Neural progenitor cell (in vitro differentiated cells): ENCODE measurements at regions not wholly inside any gene's neighbourhood (a gene's known extent, or its start where the extent isn't known, plus 50 kb on each side); places are given as distances from the start of the nearest gene placed in this dataset.

ENCODE experiments used
- DNase-seq: peaks from one replicate; pipeline ENCODE4 v3.0.0-alpha.2; 2016; ENCODE audit warnings: low spot score
- H2AFZ ChIP-seq: fragments of 200-600 bp; sonication (generic); replicated peaks from 2 replicates; pipeline ENCODE4 v1.6.1; 2016; ENCODE audit warnings: antibody characterized with exemption
- H3F3A ChIP-seq: fragments of 200-600 bp; sonication (generic); 2 replicates; pipeline ENCODE4 v1.6.1; 2016; ENCODE audit warnings: antibody characterized with exemption, low read depth
- H3K27ac ChIP-seq: fragments of 200-600 bp; sonication (generic); 2 replicates; pipeline ENCODE4 v1.5.1; 2016; ENCODE audit warnings: mild to moderate bottlenecking
- H3K27me3 ChIP-seq: fragments of 200-600 bp; sonication (generic); 2 replicates; pipeline ENCODE4 v1.6.1; 2016; ENCODE audit warnings: mild to moderate bottlenecking, moderate library complexity
- H3K36me3 ChIP-seq: fragments of 200-600 bp; sonication (generic); 2 replicates; pipeline ENCODE4 v1.5.1; 2016
- H3K4me1 ChIP-seq: fragments of 200-600 bp; sonication (generic); 2 replicates; pipeline ENCODE4 v1.6.1; 2016; ENCODE audit warnings: mixed run types
- H3K4me2 ChIP-seq: fragments of 200-600 bp; sonication (generic); 2 replicates; pipeline ENCODE4 v1.6.1; 2016
- H3K4me3 ChIP-seq: fragments of 200-600 bp; sonication (generic); 2 replicates; pipeline ENCODE4 v1.5.1; 2016
- H3K79me2 ChIP-seq: fragments of 200-600 bp; sonication (generic); 2 replicates; pipeline ENCODE4 v1.6.1; 2016; ENCODE audit warnings: low read depth
- H3K9ac ChIP-seq: fragments of 200-600 bp; sonication (generic); 2 replicates; pipeline ENCODE4 v1.6.1; 2016
- H3K9me3 ChIP-seq: fragments of 200-600 bp; sonication (generic); 2 replicates; pipeline ENCODE4 v1.5.1; 2016; ENCODE audit warnings: low read depth
- H4K20me1 ChIP-seq: fragments of 200-600 bp; sonication (generic); 2 replicates; pipeline ENCODE4 v1.6.1; 2016; ENCODE audit warnings: low read depth
- H3K27ac Mint-ChIP-seq: 3 replicates; pipeline ENCODE4 v1.8.0; 2021; ENCODE audit warnings: mixed read lengths
- H3K27me3 Mint-ChIP-seq: 2 replicates; pipeline ENCODE4 v1.8.0; 2022; ENCODE audit warnings: low read depth, mild to moderate bottlenecking, inconsistent platforms, moderate library complexity, mixed read lengths; ENCODE audit not compliant: insufficient read depth
- H3K36me3 Mint-ChIP-seq: 3 replicates; pipeline ENCODE4 v1.8.0; 2021; ENCODE audit warnings: mixed read lengths
- H3K4me1 Mint-ChIP-seq: 3 replicates; pipeline ENCODE4 v1.8.0; 2021; ENCODE audit warnings: mixed read lengths
- H3K4me3 Mint-ChIP-seq: 3 replicates; pipeline ENCODE4 v1.8.0; 2021; ENCODE audit warnings: mild to moderate bottlenecking, moderate library complexity, mixed read lengths
- H3K9me3 Mint-ChIP-seq: 3 replicates; pipeline ENCODE4 v1.8.0; 2020; ENCODE audit warnings: mixed read lengths
- CTCF ChIP-seq: fragments of 200-600 bp; sonication (generic); IDR thresholded peaks from 2 replicates; pipeline ENCODE4 v1.5.1; 2017; ENCODE audit warnings: antibody characterized with exemption, mild to moderate bottlenecking
- EZH2 ChIP-seq: fragments of 200-600 bp; sonication (generic); IDR thresholded peaks from 2 replicates; pipeline ENCODE4 v1.6.1; 2017; ENCODE audit warnings: antibody characterized with exemption, mild to moderate bottlenecking, moderate library complexity
- EZH2phosphoT487 ChIP-seq: fragments of 200-600 bp; sonication (generic); IDR thresholded peaks from 2 replicates; pipeline ENCODE4 v1.6.1; 2017; ENCODE audit warnings: antibody characterized with exemption

- no peaks in the 10 kb centered on the region for H3K9me3 ChIP-seq
- no peak for TF ChIP-seq EZH2phosphoT487
- TF ChIP-seq CTCF = no peak
- TF ChIP-seq EZH2 = no peak
- no peak overlapping the region for H3K9ac ChIP-seq
- H4K20me1 ChIP-seq = no peaks in the 10 kb centered on the region
- Mint-ChIP-seq H3K4me1 (peaks cover 4% of the 10 kb centered on the region), H3K36me3 (no peaks in the 10 kb centered on the region), H3K4me3 (no peak overlapping the region), H3K9me3 (peaks cover 8% of the 10 kb centered on the region), H3K27me3 (peaks cover 2% of the 10 kb centered on the region), H3K27ac (no peak overlapping the region)
- no peaks in the 10 kb centered on the region for H3K27me3 ChIP-seq
- H3K4me3 ChIP-seq = no peak overlapping the region
- no peak overlapping the region for H2AFZ ChIP-seq
- H3F3A ChIP-seq = no peaks in the 10 kb centered on the region
- H3K4me1 ChIP-seq = peaks cover 13% of the 10 kb centered on the region
- H3K4me2 ChIP-seq = no peak overlapping the region
- no peaks in the 10 kb centered on the region for H3K36me3 ChIP-seq
- H3K27ac ChIP-seq = no peak overlapping the region
- no peaks in the 10 kb centered on the region for H3K79me2 ChIP-seq
- no peak for DNase-seq
These were observed 122.7 kb downstream of the ANKRD50 start for GRCh38 chr4:124589786-124590185.

- H3K4me1 Mint-ChIP-seq = peaks cover 4% of the 10 kb centered on the region
- no peaks in the 10 kb centered on the region for H3K36me3 ChIP-seq
- no peaks in the 10 kb centered on the region for H3F3A ChIP-seq
- H3K27me3 ChIP-seq = no peaks in the 10 kb centered on the region
- H3K4me3 ChIP-seq = no peak overlapping the region
- H3K9ac ChIP-seq = no peak overlapping the region
- H3K4me2 ChIP-seq = no peak overlapping the region
- peaks cover 8% of the 10 kb centered on the region for H3K9me3 Mint-ChIP-seq
- no peak overlapping the region for H3K27ac Mint-ChIP-seq
- H3K27ac ChIP-seq = no peak overlapping the region
- H4K20me1 ChIP-seq = no peaks in the 10 kb centered on the region
- H2AFZ ChIP-seq = no peak overlapping the region
- DNase-seq = no peak
- H3K9me3 ChIP-seq = no peaks in the 10 kb centered on the region
- TF ChIP-seq CTCF (no peak), EZH2phosphoT487 (no peak)
- peaks cover 13% of the 10 kb centered on the region for H3K4me1 ChIP-seq
- H3K4me3 Mint-ChIP-seq = no peak overlapping the region
- H3K36me3 Mint-ChIP-seq = no peaks in the 10 kb centered on the region
- H3K79me2 ChIP-seq = no peaks in the 10 kb centered on the region
- H3K27me3 Mint-ChIP-seq = peaks cover 2% of the 10 kb centered on the region
These were observed 122.1 kb downstream of the ANKRD50 start for GRCh38 chr4:124590480-124590879.

- Histone ChIP-seq H3K9me3 (no peaks in the 10 kb centered on the region), H3K4me2 (peak overlapping the region; percentile 14), H3K27ac (no peak overlapping the region), H3K36me3 (no peaks in the 10 kb centered on the region), H3K9ac (no peak overlapping the region), H3K4me3 (no peak overlapping the region), H4K20me1 (no peaks in the 10 kb centered on the region), H2AFZ (no peak overlapping the region), H3K27me3 (no peaks in the 10 kb centered on the region), H3K79me2 (no peaks in the 10 kb centered on the region), H3K4me1 (peaks cover 14% of the 10 kb centered on the region), H3F3A (no peaks in the 10 kb centered on the region)
- TF ChIP-seq EZH2phosphoT487 (no peak), CTCF (no peak)
- no peak for DNase-seq
- Mint-ChIP-seq H3K4me1 (peaks cover 7% of the 10 kb centered on the region), H3K9me3 (peaks cover 8% of the 10 kb centered on the region), H3K27me3 (peaks cover 2% of the 10 kb centered on the region), H3K4me3 (no peak overlapping the region), H3K36me3 (no peaks in the 10 kb centered on the region), H3K27ac (no peak overlapping the region)
These were observed 120.9 kb downstream of the ANKRD50 start for GRCh38 chr4:124591637-124592036.

GRCh38 chr4:124593494-124593893 lies 119.0 kb downstream of the ANKRD50 start:
- H3K9ac ChIP-seq = no peak overlapping the region
- Mint-ChIP-seq H3K4me3 (no peak overlapping the region), H3K27ac (no peak overlapping the region), H3K9me3 (peaks cover 1% of the 10 kb centered on the region), H3K27me3 (peaks cover 2% of the 10 kb centered on the region), H3K4me1 (peaks cover 14% of the 10 kb centered on the region), H3K36me3 (no peaks in the 10 kb centered on the region)
- no peak for TF ChIP-seq EZH2
- no peak for TF ChIP-seq CTCF
- no peak for TF ChIP-seq EZH2phosphoT487
- no peak for DNase-seq
- H3K9me3 ChIP-seq = no peaks in the 10 kb centered on the region
- no peaks in the 10 kb centered on the region for H3K27me3 ChIP-seq
- H3K4me3 ChIP-seq = no peak overlapping the region
- H3F3A ChIP-seq = no peaks in the 10 kb centered on the region
- H3K79me2 ChIP-seq = no peaks in the 10 kb centered on the region
- no peak overlapping the region for H3K27ac ChIP-seq
- no peak overlapping the region for H3K4me2 ChIP-seq
- H2AFZ ChIP-seq = no peak overlapping the region
- no peaks in the 10 kb centered on the region for H3K36me3 ChIP-seq
- H3K4me1 ChIP-seq = peaks cover 26% of the 10 kb centered on the region
- no peaks in the 10 kb centered on the region for H4K20me1 ChIP-seq
